ENCODE measurements at regions not wholly inside any gene's neighbourhood (a gene's known extent, or its start where the extent isn't known, plus 50 kb on each side); places are given as distances from the start of the nearest gene placed in this dataset.
"Not testable (repeated sequence)": the region's sequence is repeated elsewhere in the genome, so short reads cannot be mapped to it uniquely, and the experiment has no call there.

GRCh38 chr4:120291541-120291940 lies 224.9 kb upstream of the MAD2L1 start:
- DNase-seq, result no peak

- DNase-seq, result no peak
Measured at GRCh38 chr4:120290553-120290952, 223.9 kb upstream of the MAD2L1 start.

- no peak for DNase-seq
Measured at GRCh38 chr4:120286813-120287212, 220.2 kb upstream of the MAD2L1 start.

GRCh38 chr4:120281581-120281980 lies 214.9 kb upstream of the MAD2L1 start:
- DNase-seq, result no peak

- no peak for DNase-seq
Measured at GRCh38 chr4:120277391-120277790, 210.7 kb upstream of the MAD2L1 start.

- no peak for DNase-seq
Measured at GRCh38 chr4:120266602-120267001, 200.0 kb upstream of the MAD2L1 start.

GRCh38 chr4:120263618-120264017 lies 197.0 kb upstream of the MAD2L1 start:
- no peak for DNase-seq

GRCh38 chr4:120261117-120261516 lies 194.5 kb upstream of the MAD2L1 start:
- DNase-seq, result no peak

- not testable (repeated sequence) for DNase-seq
Measured at GRCh38 chr4:120256112-120256775, 189.6 kb upstream of the MAD2L1 start.

- DNase-seq, result no peak
Measured at GRCh38 chr4:120238277-120238973, 171.8 kb upstream of the MAD2L1 start.

GRCh38 chr4:120236873-120237272 lies 170.2 kb upstream of the MAD2L1 start:
- DNase-seq, result no peak

GRCh38 chr4:120232050-120232449 lies 165.4 kb upstream of the MAD2L1 start:
- no peak for DNase-seq

- no peak for DNase-seq
Measured at GRCh38 chr4:120228086-120228485, 161.4 kb upstream of the MAD2L1 start.

- no peak for DNase-seq
Measured at GRCh38 chr4:120227554-120227953, 160.9 kb upstream of the MAD2L1 start.

- DNase-seq, result no peak
Measured at GRCh38 chr4:120225527-120225926, 158.9 kb upstream of the MAD2L1 start.

- no peak for DNase-seq
Measured at GRCh38 chr4:120218981-120219380, 152.3 kb upstream of the MAD2L1 start.

GRCh38 chr4:120215350-120215749 lies 148.7 kb upstream of the MAD2L1 start:
- DNase-seq, result no peak

- DNase-seq, result no peak
Measured at GRCh38 chr4:120211408-120212015, 144.9 kb upstream of the MAD2L1 start.

GRCh38 chr4:120209706-120210105 lies 143.1 kb upstream of the MAD2L1 start:
- no peak for DNase-seq

GRCh38 chr4:120207021-120207420 lies 140.4 kb upstream of the MAD2L1 start:
- no peak for DNase-seq

- DNase-seq, result no peak
Measured at GRCh38 chr4:120202222-120202621, 135.6 kb upstream of the MAD2L1 start.

GRCh38 chr4:120200573-120201110 lies 134.0 kb upstream of the MAD2L1 start:
- DNase-seq, result not testable (repeated sequence)

- no peak for DNase-seq
Measured at GRCh38 chr4:120198411-120198810, 131.8 kb upstream of the MAD2L1 start.

GRCh38 chr4:120177603-120178002 lies 111.0 kb upstream of the MAD2L1 start:
- DNase-seq, result no peak

Data from hindlimb muscle (tissue), 1 donor.